GM18519 (cell line): ENCODE measurements at regions not wholly inside any gene's neighbourhood (a gene's known extent, or its start where the extent isn't known, plus 50 kb on each side); places are given as distances from the start of the nearest gene placed in this dataset.
"Not testable (repeated sequence)": the region's sequence is repeated elsewhere in the genome, so short reads cannot be mapped to it uniquely, and the experiment has no call there.

Experiments used
- ATAC-seq: cut with Tn5 transposase; IDR thresholded peaks from one replicate; pipeline ENCODE4 v1.9.1; 2021; ENCODE audit warnings: mild to moderate bottlenecking, moderate library complexity; ENCODE audit not compliant: unreplicated experiment, low FRiP score

GRCh38 chr2:2663401-2664036 is 332.4 kb upstream of the MYT1L start:
- no peak for ATAC-seq

GRCh38 chr2:2662847-2663356 is 331.8 kb upstream of the MYT1L start:
- no peak for ATAC-seq

GRCh38 chr2:2662037-2662846 is 331.2 kb upstream of the MYT1L start:
- no peak for ATAC-seq

- no peak for ATAC-seq
These were observed 329.8 kb upstream of the MYT1L start for GRCh38 chr2:2660789-2661355.

DNA sequence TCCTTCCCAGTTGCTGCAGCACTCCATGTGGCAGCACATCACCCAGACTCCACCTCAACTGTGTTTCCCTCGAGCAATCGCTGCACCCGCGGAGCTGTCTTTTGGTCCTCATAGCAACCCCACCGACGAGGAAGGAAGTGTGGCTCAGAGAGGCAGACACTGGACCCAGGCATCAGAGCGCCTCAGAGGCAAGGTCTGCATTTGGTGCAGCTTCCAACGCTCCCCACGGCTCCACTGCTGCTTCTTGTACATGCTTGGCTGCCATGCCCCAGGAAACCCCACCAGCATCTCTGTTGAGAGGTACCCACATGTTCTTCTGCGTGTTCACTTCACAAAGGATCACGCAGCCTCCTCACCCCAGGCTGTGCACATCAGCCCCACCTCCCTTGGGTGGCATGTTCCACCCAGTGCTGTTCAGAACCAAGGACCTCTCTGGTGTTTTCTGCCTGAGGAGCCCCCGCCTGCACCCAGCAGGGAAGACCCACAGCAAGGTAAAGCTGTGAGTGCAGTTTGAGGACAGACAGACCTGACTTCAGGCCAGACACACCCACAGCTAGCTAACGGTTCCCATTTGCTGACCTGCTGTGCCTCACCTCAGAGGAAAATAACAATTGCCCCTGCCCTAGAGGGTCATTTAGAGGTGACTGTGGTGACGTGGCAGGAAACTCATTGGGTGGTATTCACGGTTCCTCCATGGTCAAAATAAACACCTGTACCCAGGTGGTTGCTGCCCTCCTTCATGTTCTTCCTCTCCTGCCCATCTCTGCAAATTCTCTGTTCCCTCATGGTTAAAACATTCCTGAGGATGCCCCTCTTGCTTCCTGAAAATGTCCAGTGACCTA is 326.3 kb upstream of the MYT1L start:
- no peak for ATAC-seq

- ATAC-seq: no peak
These were observed 325.3 kb upstream of the MYT1L start for GRCh38 chr2:2656115-2657011.

- ATAC-seq: no peak
These were observed 324.5 kb upstream of the MYT1L start for GRCh38 chr2:2655453-2656114.

DNA sequence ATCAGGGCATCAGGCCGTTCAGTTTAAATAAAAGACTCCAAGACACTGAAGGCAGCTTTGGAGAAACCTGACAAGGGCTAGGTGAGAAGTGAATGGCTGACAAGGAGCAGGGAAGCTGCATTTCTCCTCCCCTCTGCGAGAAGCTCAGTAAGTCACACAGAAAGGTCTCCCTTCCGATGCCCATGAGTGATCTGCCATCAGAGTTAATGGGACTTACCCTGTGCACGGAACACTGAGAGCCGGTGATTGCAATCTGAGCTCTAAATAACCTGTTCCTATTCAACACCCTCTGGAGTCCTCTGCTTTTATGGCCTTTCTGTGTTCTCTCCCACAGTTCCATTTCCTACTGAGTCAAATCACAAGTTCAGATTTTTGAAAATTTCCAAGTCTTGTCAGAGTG is 322.2 kb upstream of the MYT1L start:
- ATAC-seq: no peak

DNA sequence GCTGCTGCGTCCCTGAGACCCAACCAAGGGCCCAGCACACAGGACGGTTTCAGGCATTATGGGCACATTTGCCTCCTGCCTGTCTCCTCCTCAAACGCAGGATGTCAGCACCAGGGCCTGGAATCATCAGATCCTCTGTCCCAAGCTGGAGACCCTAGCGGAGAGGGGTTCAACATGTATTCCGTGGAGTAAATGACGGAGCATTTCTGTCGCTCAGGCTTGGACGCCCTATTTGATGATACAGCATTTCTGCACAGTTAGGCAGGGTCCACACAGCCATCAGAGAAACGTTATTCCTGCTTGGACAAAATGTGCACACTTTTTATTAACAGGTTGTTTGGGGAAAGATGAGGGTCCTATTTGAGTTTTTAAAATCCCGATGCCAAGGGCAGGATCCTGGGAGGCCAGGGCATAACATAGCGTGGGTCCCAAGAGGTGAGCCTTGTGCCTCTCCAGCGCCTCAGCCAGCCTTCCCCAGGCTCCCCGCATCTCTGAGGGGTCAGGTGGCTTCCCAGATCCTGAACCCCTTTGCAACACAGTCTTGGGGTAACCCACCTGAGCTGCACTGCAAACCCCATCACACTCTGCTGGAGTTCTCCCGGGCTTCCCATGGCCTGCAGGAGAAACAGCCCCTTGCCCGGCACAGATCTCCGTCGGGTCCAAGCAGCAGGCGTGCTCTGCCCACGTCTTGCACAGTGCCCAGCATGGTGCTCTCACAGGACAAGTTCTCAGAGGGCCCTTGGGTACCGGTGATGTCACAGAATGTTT is 319.7 kb upstream of the MYT1L start:
- no peak for ATAC-seq

- ATAC-seq: no peak
These were observed 318.3 kb upstream of the MYT1L start for GRCh38 chr2:2649109-2650072.

GRCh38 chr2:2648094-2648493 is 317.0 kb upstream of the MYT1L start:
- no peak for ATAC-seq

GRCh38 chr2:2647141-2647541 is 316.1 kb upstream of the MYT1L start:
- ATAC-seq: no peak

- ATAC-seq: no peak
These were observed 315.5 kb upstream of the MYT1L start for GRCh38 chr2:2646433-2647051.

GRCh38 chr2:2645162-2645855 is 314.2 kb upstream of the MYT1L start:
- no peak for ATAC-seq

DNA sequence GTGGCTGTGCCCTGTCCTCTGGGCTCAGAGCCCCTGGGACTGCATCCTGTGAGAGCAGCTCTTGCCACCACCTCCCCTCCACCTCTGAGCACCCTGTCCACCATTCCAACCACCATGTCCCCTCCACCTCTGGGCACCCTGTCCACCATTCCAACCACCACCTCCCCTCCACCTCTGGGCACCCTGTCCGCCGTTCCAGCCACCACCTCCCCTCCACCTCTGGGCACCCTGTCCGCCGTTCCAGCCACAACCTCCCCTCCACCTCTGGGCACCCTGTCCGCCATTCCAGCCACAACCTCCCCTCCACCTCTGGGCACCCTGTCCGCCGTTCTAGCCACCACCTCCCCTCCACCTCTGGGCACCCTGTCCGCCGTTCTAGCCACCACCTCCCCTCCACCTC is 313.7 kb upstream of the MYT1L start:
- ATAC-seq: not testable (repeated sequence)

DNA sequence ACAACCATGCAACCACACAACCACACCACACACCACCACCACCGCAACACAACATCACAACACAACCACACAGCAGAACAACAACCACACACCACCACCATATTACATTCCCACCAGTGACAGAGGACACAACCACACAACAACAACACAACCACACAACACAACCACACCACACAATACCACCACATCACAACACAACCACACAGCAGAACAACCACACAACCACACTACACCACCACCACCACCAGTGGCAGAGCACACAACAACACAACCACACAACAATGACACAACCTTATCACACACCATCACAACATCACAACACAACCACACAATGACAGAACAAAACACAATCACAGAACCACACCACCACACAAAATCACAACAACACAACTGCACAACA is 313.0 kb upstream of the MYT1L start:
- no peak for ATAC-seq
